GM21447 (cell line): ENCODE measurements at regions not wholly inside any gene's neighbourhood (a gene's known extent, or its start where the extent isn't known, plus 50 kb on each side); places are given as distances from the start of the nearest gene placed in this dataset.
"Not testable (repeated sequence)": the region's sequence is repeated elsewhere in the genome, so short reads cannot be mapped to it uniquely, and the experiment has no call there.

ENCODE experiments used
- ATAC-seq: cut with Tn5 transposase; IDR thresholded peaks from one replicate; pipeline ENCODE4 v1.9.1; 2021; ENCODE audit not compliant: unreplicated experiment

- ATAC-seq = no peak
Measured at GRCh38 chr1:101185421-101185820, 51.4 kb upstream of the S1PR1 start.

- ATAC-seq = no peak
Measured at GRCh38 chr1:101183388-101183699, 53.5 kb upstream of the S1PR1 start.

- ATAC-seq = no peak
Measured at GRCh38 chr1:101182627-101183387, 54.0 kb upstream of the S1PR1 start.

GRCh38 chr1:101181930-101182329, 54.9 kb upstream of the S1PR1 start:
- ATAC-seq = no peak

GRCh38 chr1:101178688-101179491, 57.9 kb upstream of the S1PR1 start:
- peak; percentile 91 for ATAC-seq

GRCh38 chr1:101178341-101178687, 58.5 kb upstream of the S1PR1 start:
- ATAC-seq = peak; percentile 5

- no peak for ATAC-seq
Measured at GRCh38 chr1:101175886-101176285, 60.9 kb upstream of the S1PR1 start.

GRCh38 chr1:101175466-101175865, 61.4 kb upstream of the S1PR1 start:
- no peak for ATAC-seq

GRCh38 chr1:101174722-101175121, 62.1 kb upstream of the S1PR1 start:
- no peak for ATAC-seq

- not testable (repeated sequence) for ATAC-seq
Measured at GRCh38 chr1:101174298-101174697, 62.5 kb upstream of the S1PR1 start.

- ATAC-seq = no peak
Measured at GRCh38 chr1:101170506-101171050, 66.2 kb upstream of the S1PR1 start.

- ATAC-seq = no peak
Measured at GRCh38 chr1:101167891-101168290, 68.9 kb upstream of the S1PR1 start.

GRCh38 chr1:101166583-101167120, 70.2 kb upstream of the S1PR1 start:
- ATAC-seq = no peak

GRCh38 chr1:101165954-101166353, 70.9 kb upstream of the S1PR1 start:
- ATAC-seq = no peak

- ATAC-seq = no peak
Measured at GRCh38 chr1:101165532-101165931, 71.3 kb upstream of the S1PR1 start.

GRCh38 chr1:101164776-101165175, 72.0 kb upstream of the S1PR1 start:
- ATAC-seq = no peak

- ATAC-seq = no peak
Measured at GRCh38 chr1:101162736-101163735, 73.8 kb upstream of the S1PR1 start.

GRCh38 chr1:101162300-101162699, 74.5 kb upstream of the S1PR1 start:
- no peak for ATAC-seq

- ATAC-seq = no peak
Measured at GRCh38 chr1:101161619-101162018, 75.2 kb upstream of the S1PR1 start.

GRCh38 chr1:101158424-101158823, 78.4 kb upstream of the S1PR1 start:
- ATAC-seq = no peak

- ATAC-seq = no peak
Measured at GRCh38 chr1:101154547-101154946, 82.3 kb upstream of the S1PR1 start.
